ENCODE measurements at regions not wholly inside any gene's neighbourhood (a gene's known extent, or its start where the extent isn't known, plus 50 kb on each side); places are given as distances from the start of the nearest gene placed in this dataset.

GRCh38 chr4:181245326-181245725 is 997.9 kb upstream of the TENM3 start:
- DNase-seq (ENCODE audit: low spot score): no peak
- ATAC-seq: no peak
- intact Hi-C loops (cut with DNase I): no loop called here

GRCh38 chr4:181249031-181249430 is 994.2 kb upstream of the TENM3 start:
- DNase-seq (ENCODE audit: low spot score) (no peak), ATAC-seq (no peak)
- intact Hi-C loops (cut with DNase I): no loop called here

- ATAC-seq: no peak
- DNase-seq (ENCODE audit: low spot score): no peak
- intact Hi-C loops (cut with DNase I): no loop called here
Observed at GRCh38 chr4:181254771-181255170, 988.4 kb upstream of the TENM3 start.

GRCh38 chr4:181258569-181258968 is 984.6 kb upstream of the TENM3 start:
- intact Hi-C loops (cut with DNase I): no loop called here
- DNase-seq (ENCODE audit: low spot score) (no peak), ATAC-seq (no peak)

GRCh38 chr4:181259081-181259709 is 984.0 kb upstream of the TENM3 start:
- ATAC-seq (no peak), DNase-seq (ENCODE audit: low spot score) (no peak)
- intact Hi-C loops (cut with DNase I): no loop called here

- ATAC-seq (no peak), DNase-seq (ENCODE audit: low spot score) (no peak)
- intact Hi-C loops (cut with DNase I): no loop called here
Observed at GRCh38 chr4:181261279-181261678, 981.9 kb upstream of the TENM3 start.

GRCh38 chr4:181264893-181265292 is 978.3 kb upstream of the TENM3 start:
- ATAC-seq (no peak), DNase-seq (ENCODE audit: low spot score) (no peak)
- intact Hi-C loops (cut with DNase I): no loop called here

- DNase-seq (ENCODE audit: low spot score) (no peak), ATAC-seq (no peak)
- intact Hi-C loops (cut with DNase I): no loop called here
Observed at GRCh38 chr4:181265370-181265769, 977.8 kb upstream of the TENM3 start.

GRCh38 chr4:181271116-181271640 is 972.0 kb upstream of the TENM3 start:
- ATAC-seq: no peak
- no peak for DNase-seq (ENCODE audit: low spot score)
- intact Hi-C loops (cut with DNase I): no loop called here

GRCh38 chr4:181272422-181272821 is 970.8 kb upstream of the TENM3 start:
- no peak for ATAC-seq
- intact Hi-C loops (cut with DNase I): no loop called here
- DNase-seq (ENCODE audit: low spot score): no peak

- intact Hi-C loops (cut with DNase I): no loop called here
- ATAC-seq: no peak
- no peak for DNase-seq (ENCODE audit: low spot score)
Observed at GRCh38 chr4:181278941-181279340, 964.3 kb upstream of the TENM3 start.

GRCh38 chr4:181281451-181281850 is 961.8 kb upstream of the TENM3 start:
- DNase-seq (ENCODE audit: low spot score) (no peak), ATAC-seq (peak; percentile 75)
- intact Hi-C loops (cut with DNase I): no loop called here

- ATAC-seq: no peak
- no peak for DNase-seq (ENCODE audit: low spot score)
- intact Hi-C loops (cut with DNase I): no loop called here
Observed at GRCh38 chr4:181289198-181289597, 954.0 kb upstream of the TENM3 start.

GRCh38 chr4:181291615-181292014 is 951.6 kb upstream of the TENM3 start:
- ATAC-seq: no peak
- no peak for DNase-seq (ENCODE audit: low spot score)

GRCh38 chr4:181293014-181293413 is 950.2 kb upstream of the TENM3 start:
- intact Hi-C loops (cut with DNase I): no loop called here
- no peak for ATAC-seq

More at GRCh38 chr4:181291615-181292014, 951.6 kb upstream of the TENM3 start:
- intact Hi-C loops (cut with DNase I): no loop called here

GRCh38 chr4:181293541-181293940 is 949.7 kb upstream of the TENM3 start:
- no peak for DNase-seq (ENCODE audit: low spot score)
- intact Hi-C loops (cut with DNase I): no loop called here
- ATAC-seq: no peak

More at GRCh38 chr4:181293014-181293413, 950.2 kb upstream of the TENM3 start:
- no peak for DNase-seq (ENCODE audit: low spot score)

- ATAC-seq (no peak), DNase-seq (ENCODE audit: low spot score) (no peak)
- intact Hi-C loops (cut with DNase I): no loop called here
Observed at GRCh38 chr4:181294421-181294820, 948.8 kb upstream of the TENM3 start.

GRCh38 chr4:181301735-181302710 is 941.2 kb upstream of the TENM3 start:
- no peak for ATAC-seq
- no peak for DNase-seq (ENCODE audit: low spot score)
- intact Hi-C loops (cut with DNase I): no loop called here

GRCh38 chr4:181307824-181308223 is 935.4 kb upstream of the TENM3 start:
- intact Hi-C loops (cut with DNase I): no loop called here
- DNase-seq (ENCODE audit: low spot score): no peak
- no peak for ATAC-seq
